ENCODE measurements at regions not wholly inside any gene's neighbourhood (a gene's known extent, or its start where the extent isn't known, plus 50 kb on each side); places are given as distances from the start of the nearest gene placed in this dataset.

GRCh38 chr3:117091676-117092075 lies 382.1 kb downstream of the TUSC7 start:
- no peak for TF ChIP-seq CEBPB (tag; IDR thresholded peaks at IDR 0.05)
- no peak for TF ChIP-seq KLF16 (IDR thresholded peaks at IDR 0.05)

Data from K562 (cell line).